ENCODE measurements at regions not wholly inside any gene's neighbourhood (a gene's known extent, or its start where the extent isn't known, plus 50 kb on each side); places are given as distances from the start of the nearest gene placed in this dataset.

GRCh38 chr9:29311221-29311620 lies 1737.9 kb upstream of the C9orf72 start:
- Histone ChIP-seq H3K9me3 (ENCODE audit: insufficient read depth, low read depth) (no peaks in the 10 kb centered on the region), H3K79me2 (ENCODE audit: low read depth) (no peaks in the 10 kb centered on the region), H3F3A (ENCODE audit: insufficient read depth, low read depth) (no peaks in the 10 kb centered on the region), H3K4me2 (no peak overlapping the region), H2AFZ (no peak overlapping the region), H3K9me2 (ENCODE audit: insufficient read depth) (no peaks in the 10 kb centered on the region), H3K27me3 (ENCODE audit: insufficient read depth, low read depth) (no peaks in the 10 kb centered on the region), H3K36me3 (ENCODE audit: low read depth) (no peaks in the 10 kb centered on the region), H3K4me1 (replicated peaks; ENCODE audit: insufficient read depth) (no peaks in the 10 kb centered on the region), H3K27ac (no peak overlapping the region), H4K20me1 (ENCODE audit: insufficient read depth) (no peaks in the 10 kb centered on the region), H3K4me3 (no peak overlapping the region)
- CTCF ChIA-PET = no interaction called here
- intact Hi-C loops (cut with micrococcal nuclease; ENCODE audit: unreplicated experiment) = no loop called here
- no peak for DNase-seq
- no TSS peak for BruUV-seq (replicated peaks)
- POLR2A ChIA-PET (ENCODE audit: unreplicated experiment) = no interaction called here
- TF ChIP-seq CTCF (conservative IDR thresholded peaks at IDR 0.05) = no peak
- no peak for TF ChIP-seq EZH2 (IDR thresholded peaks at IDR 0.05; ENCODE audit: low read depth)

GRCh38 chr9:29312327-29312726 lies 1739.0 kb upstream of the C9orf72 start:
- H3F3A ChIP-seq (ENCODE audit: insufficient read depth, low read depth) = no peaks in the 10 kb centered on the region

GRCh38 chr9:29319736-29320513 lies 1746.6 kb upstream of the C9orf72 start:
- TF ChIP-seq CTCF (conservative IDR thresholded peaks at IDR 0.05) = no peak
- no peak for TF ChIP-seq EZH2 (IDR thresholded peaks at IDR 0.05; ENCODE audit: low read depth)
- no peak overlapping the region for H3K27ac ChIP-seq
- no peaks in the 10 kb centered on the region for H3K9me2 ChIP-seq (ENCODE audit: insufficient read depth)
- no peaks in the 10 kb centered on the region for H3K79me2 ChIP-seq (ENCODE audit: low read depth)
- no peak for DNase-seq
- H3K4me1 ChIP-seq (replicated peaks; ENCODE audit: insufficient read depth) = no peaks in the 10 kb centered on the region
- H2AFZ ChIP-seq = no peak overlapping the region
- no TSS peak for BruUV-seq (replicated peaks)
- no peak overlapping the region for H3K4me2 ChIP-seq
- no peaks in the 10 kb centered on the region for H4K20me1 ChIP-seq (ENCODE audit: insufficient read depth)
- intact Hi-C loops (cut with micrococcal nuclease; ENCODE audit: unreplicated experiment) = no loop called here
- H3K27me3 ChIP-seq (ENCODE audit: insufficient read depth, low read depth) = no peaks in the 10 kb centered on the region
- H3K4me3 ChIP-seq = no peak overlapping the region
- ChIA-PET CTCF (no interaction called here), POLR2A (ENCODE audit: unreplicated experiment) (no interaction called here)
- H3K9me3 ChIP-seq (ENCODE audit: insufficient read depth, low read depth) = no peaks in the 10 kb centered on the region
- H3K36me3 ChIP-seq (ENCODE audit: low read depth) = no peaks in the 10 kb centered on the region
- H3F3A ChIP-seq (ENCODE audit: insufficient read depth, low read depth) = no peaks in the 10 kb centered on the region

More at GRCh38 chr9:29312327-29312726, 1739.0 kb upstream of the C9orf72 start:
- H3K4me3 ChIP-seq = no peak overlapping the region
- ChIA-PET POLR2A (ENCODE audit: unreplicated experiment) (no interaction called here), CTCF (no interaction called here)
- no peaks in the 10 kb centered on the region for H4K20me1 ChIP-seq (ENCODE audit: insufficient read depth)
- no TSS peak for BruUV-seq (replicated peaks)
- H2AFZ ChIP-seq = no peak overlapping the region
- no peaks in the 10 kb centered on the region for H3K9me3 ChIP-seq (ENCODE audit: insufficient read depth, low read depth)
- no peaks in the 10 kb centered on the region for H3K4me1 ChIP-seq (replicated peaks; ENCODE audit: insufficient read depth)
- H3K79me2 ChIP-seq (ENCODE audit: low read depth) = no peaks in the 10 kb centered on the region
- no peaks in the 10 kb centered on the region for H3K27me3 ChIP-seq (ENCODE audit: insufficient read depth, low read depth)
- no peak overlapping the region for H3K4me2 ChIP-seq
- no peaks in the 10 kb centered on the region for H3K9me2 ChIP-seq (ENCODE audit: insufficient read depth)
- no peak overlapping the region for H3K27ac ChIP-seq
- intact Hi-C loops (cut with micrococcal nuclease; ENCODE audit: unreplicated experiment) = no loop called here
- TF ChIP-seq EZH2 (IDR thresholded peaks at IDR 0.05; ENCODE audit: low read depth) = no peak
- no peak for TF ChIP-seq CTCF (conservative IDR thresholded peaks at IDR 0.05)
- DNase-seq = no peak
- no peaks in the 10 kb centered on the region for H3K36me3 ChIP-seq (ENCODE audit: low read depth)

All from PC-9 (cell line).